GM21619 (cell line): ENCODE measurements at regions not wholly inside any gene's neighbourhood (a gene's known extent, or its start where the extent isn't known, plus 50 kb on each side); places are given as distances from the start of the nearest gene placed in this dataset.
"Not testable (repeated sequence)": the region's sequence is repeated elsewhere in the genome, so short reads cannot be mapped to it uniquely, and the experiment has no call there.

Experiments
- ATAC-seq: cut with Tn5 transposase; IDR thresholded peaks from one replicate; pipeline ENCODE4 v1.9.1; 2021; ENCODE audit not compliant: unreplicated experiment

GRCh38 chr6:80940571-80940970, 811.9 kb downstream of the TENT5A start:
- no peak for ATAC-seq

- no peak for ATAC-seq
Observed at GRCh38 chr6:80939898-80940297, 812.6 kb downstream of the TENT5A start.

GRCh38 chr6:80939480-80939879, 813.0 kb downstream of the TENT5A start:
- no peak for ATAC-seq

DNA sequence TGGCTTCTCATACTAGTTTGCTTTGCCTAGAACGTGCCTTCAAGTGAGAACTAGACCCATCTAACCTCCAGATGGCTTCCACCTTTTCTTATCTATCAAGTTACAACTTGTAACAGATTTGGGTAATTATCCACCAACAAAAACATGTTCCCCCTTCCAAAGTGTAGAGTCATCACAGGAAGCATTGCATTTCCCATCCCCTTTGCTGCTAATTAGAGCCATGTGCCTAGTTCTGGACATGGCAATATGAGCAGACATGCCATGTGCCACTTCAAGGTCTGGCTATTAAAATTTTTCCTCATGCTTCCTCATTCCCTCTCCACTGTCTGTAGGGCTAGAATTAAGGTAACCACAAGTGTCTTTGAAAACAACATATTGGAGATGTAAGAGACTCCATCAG, 814.4 kb downstream of the TENT5A start:
- no peak for ATAC-seq

- ATAC-seq: no peak
Observed at GRCh38 chr6:80932359-80932758, 820.1 kb downstream of the TENT5A start.

DNA sequence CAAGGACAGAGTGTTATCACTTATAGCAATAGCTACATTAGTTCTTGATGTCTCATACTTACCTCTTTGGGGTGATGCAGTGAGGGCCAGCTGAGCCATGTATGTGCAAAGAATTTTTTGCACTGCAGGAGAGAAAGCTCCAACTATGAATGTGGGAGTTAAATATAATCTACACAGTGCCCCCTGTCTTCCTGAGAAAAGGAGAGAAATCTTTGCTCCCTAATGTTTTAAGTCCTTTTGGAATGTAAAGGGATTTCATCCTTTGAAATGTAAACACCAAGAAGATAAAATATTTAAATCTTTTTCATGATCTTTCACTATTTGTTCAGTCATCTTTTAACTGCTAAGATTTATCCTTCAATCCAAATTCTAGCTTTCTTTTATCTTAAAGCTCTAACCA, 822.1 kb downstream of the TENT5A start:
- no peak for ATAC-seq

- no peak for ATAC-seq
Observed at GRCh38 chr6:80923816-80924215, 817.3 kb downstream of the BCKDHB start.

GRCh38 chr6:80922916-80923455, 816.5 kb downstream of the BCKDHB start:
- ATAC-seq: no peak

- no peak for ATAC-seq
Observed at GRCh38 chr6:80921861-80922460, 815.5 kb downstream of the BCKDHB start.

GRCh38 chr6:80907831-80908230, 801.4 kb downstream of the BCKDHB start:
- no peak for ATAC-seq

- ATAC-seq: no peak
Observed at GRCh38 chr6:80903711-80904110, 797.2 kb downstream of the BCKDHB start.

- peak; percentile 91 for ATAC-seq
Observed at GRCh38 chr6:80886475-80886874, 780.0 kb downstream of the BCKDHB start.

DNA sequence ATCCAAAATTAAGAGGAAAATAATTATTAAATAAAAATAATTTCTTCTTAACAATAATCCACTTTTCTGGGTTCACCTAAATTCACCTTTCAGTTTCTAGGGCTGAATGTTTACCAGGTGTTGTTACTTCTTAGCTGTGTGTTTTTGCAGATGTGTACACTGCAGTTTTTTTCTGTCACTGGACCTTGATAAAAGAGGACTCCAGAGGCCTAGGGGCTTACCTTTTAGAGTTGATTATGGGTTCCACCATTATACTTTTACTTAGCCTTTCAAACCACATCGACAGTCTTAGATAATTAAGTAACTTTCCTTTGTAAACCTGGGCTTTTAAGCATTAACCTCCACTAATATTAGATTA, 766.5 kb downstream of the BCKDHB start:
- no peak for ATAC-seq

DNA sequence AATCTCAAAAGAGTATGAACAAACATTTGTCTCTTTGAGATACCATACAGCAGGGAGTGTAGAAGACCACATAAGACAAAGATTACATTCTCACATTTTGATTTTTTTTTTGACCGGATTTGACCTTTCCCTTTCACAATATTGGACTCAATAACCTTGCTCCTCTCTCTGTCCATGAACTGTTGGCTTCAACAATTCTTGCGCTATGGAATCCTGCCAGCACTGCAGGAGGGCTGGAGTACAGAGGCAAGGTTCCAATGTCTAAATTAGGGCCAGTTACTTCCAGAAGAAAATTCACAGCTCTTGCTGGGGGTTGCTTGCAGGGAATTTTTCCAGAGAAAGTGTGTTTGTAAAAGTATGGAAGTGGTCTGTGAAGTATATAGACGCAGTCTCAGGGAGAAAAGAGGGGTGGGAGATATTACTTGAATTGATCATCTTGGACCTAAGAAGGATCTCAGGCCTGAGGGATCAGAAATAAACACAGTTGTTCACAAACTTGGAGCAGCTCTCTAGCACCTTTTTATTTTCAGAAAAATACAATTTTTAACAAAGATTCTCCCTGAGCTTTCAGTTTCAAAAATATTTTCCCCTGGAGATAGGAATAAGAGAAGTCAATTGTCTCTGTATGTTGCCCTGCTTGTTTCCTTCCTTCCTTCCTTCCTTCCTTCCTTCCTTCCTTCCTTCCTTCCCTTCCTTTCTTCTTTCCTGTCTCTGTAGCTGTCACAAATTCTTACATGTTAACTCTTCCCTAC, 765.9 kb downstream of the BCKDHB start:
- ATAC-seq: no peak

- no peak for ATAC-seq
Observed at GRCh38 chr6:80862756-80863155, 756.3 kb downstream of the BCKDHB start.

- no peak for ATAC-seq
Observed at GRCh38 chr6:80860107-80860506, 753.6 kb downstream of the BCKDHB start.

GRCh38 chr6:80847973-80848372, 741.5 kb downstream of the BCKDHB start:
- ATAC-seq: not testable (repeated sequence)

DNA sequence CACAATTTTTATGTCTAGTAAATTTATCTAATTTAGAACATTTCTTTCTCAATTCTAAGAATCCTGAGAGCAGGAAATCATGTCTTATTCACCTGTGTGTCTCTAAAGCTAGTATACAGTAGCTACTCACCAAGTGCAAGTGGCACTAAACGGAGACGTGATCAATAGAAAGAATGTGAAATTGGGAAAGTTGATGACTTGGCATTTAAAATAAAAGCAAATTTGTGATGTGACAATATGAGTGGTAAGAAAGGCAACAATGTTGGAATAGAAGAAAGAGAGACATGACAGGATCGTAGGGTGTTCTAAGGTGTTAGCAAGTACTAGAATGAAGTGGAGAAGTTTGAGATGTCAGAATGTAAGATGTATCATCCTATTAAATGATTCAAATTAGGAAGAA, 725.9 kb downstream of the BCKDHB start:
- no peak for ATAC-seq

DNA sequence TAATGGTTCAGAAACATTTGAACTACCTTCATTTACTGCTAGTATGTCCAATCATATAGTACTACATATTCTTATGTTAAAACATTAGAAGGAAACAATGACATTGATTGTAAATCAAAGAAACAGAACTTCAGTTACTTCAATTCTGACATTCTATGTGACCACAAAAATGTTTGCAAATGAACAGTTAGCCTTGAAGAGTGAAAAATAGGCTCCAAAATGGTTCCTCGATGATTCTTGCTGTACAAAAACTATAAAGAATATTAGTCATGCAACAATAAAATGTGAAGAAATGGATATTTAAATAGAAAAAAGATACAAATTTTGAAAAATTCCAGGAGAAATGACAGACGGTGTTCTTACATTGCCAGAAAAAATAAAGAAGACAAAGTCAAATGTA, 686.9 kb downstream of the BCKDHB start:
- no peak for ATAC-seq

DNA sequence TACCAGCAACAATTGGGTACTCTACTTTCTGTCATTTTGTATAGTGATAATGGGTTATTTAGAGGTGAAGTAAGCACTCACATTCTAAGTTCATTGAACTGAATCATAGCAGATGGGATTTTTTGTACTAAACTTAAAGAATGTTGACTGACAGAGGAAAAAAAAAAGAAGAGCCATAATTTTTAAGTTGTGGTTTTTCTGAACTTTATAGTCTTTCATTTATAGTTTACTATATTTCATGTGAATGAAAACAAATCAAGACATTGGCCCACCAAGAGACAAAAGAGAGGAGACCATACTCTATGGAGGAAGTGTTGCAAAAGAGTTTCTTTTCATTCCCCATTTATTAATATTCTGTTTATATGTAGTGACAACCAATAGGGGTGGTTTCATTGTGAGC, 685.7 kb downstream of the BCKDHB start:
- ATAC-seq: no peak

DNA sequence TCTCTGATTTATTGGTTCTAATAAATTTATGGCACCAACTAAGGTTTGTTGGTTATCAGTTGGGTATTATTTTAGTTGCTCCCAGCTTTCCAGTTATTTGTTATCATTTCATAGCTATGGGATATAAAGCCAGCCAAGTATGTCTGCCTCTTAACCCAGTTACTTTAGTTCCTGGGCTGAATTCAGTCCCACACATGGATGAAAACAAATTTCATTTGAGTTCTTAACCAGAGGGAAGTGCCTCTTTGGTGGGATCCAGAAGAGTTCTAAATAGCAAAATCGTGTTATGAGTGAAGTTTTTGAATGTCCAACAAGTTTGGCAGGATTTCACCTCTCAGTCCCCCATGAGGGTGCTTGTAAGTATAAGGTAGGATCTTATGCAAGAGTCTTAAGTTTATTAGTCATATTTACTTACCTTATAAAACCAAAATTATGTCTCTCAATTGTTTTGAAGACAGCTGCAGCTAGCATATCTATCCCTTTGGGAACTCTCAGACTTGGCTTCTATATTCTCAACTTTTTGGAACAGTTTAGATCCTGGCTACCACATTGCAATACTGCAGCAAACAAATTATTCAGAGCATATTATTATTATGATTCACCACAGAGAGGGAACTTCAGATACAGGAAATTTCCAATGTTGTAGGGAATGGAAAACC, 683.6 kb downstream of the BCKDHB start:
- ATAC-seq: no peak

GRCh38 chr6:80783271-80783670, 676.8 kb downstream of the BCKDHB start:
- ATAC-seq: not testable (repeated sequence)
